Right atrium auricular region (tissue), 2 donors: ENCODE measurements at regions not wholly inside any gene's neighbourhood (a gene's known extent, or its start where the extent isn't known, plus 50 kb on each side); places are given as distances from the start of the nearest gene placed in this dataset.

Experiments used
- DNase-seq: peaks from one replicate; pipeline ENCODE4 v3.0.0-alpha.2; 2019; ENCODE audit warnings: low spot score
- H3K27ac ChIP-seq, 2 donors: fragments of 200-600 bp; sonication (generic); 1 replicate in 1 of 2; 2 replicates in 1 of 2; pipeline ENCODE4 v1.5.1; 2016 to 2019
- H3K27me3 ChIP-seq, 2 donors: fragments of 200-600 bp; sonication (generic); one replicate each; pipeline versions ENCODE4 v1.5.1 to v1.6.0; 2017 to 2019
- H3K36me3 ChIP-seq: fragments of 200-600 bp; sonication (generic); one replicate; pipeline ENCODE4 v1.5.1; 2016
- H3K4me1 ChIP-seq, 2 donors: fragments of 200-600 bp; sonication (generic); one replicate each; pipeline versions ENCODE4 v1.5.1 to v1.6.0; 2017 to 2019
- H3K4me3 ChIP-seq, 2 donors: fragments of 200-600 bp; sonication (generic); 1 replicate in 1 of 2; 2 replicates in 1 of 2; pipeline ENCODE4 v1.5.1; 2017 to 2019; ENCODE audit warnings: mild to moderate bottlenecking in 1 of 2, moderate library complexity in 1 of 2
- H3K9me3 ChIP-seq, 2 donors: fragments of 200-600 bp; sonication (generic); one replicate each; pipeline ENCODE4 v1.5.1; 2019
- TF ChIP-seq, protein P1 (sequence below), 2 donors: fragments of 200-600 bp; sonication (generic); IDR thresholded peaks; one replicate each; pipeline ENCODE4 v1.5.1; 2019; ENCODE audit warnings: antibody characterized with exemption in 2 of 2

DNA sequence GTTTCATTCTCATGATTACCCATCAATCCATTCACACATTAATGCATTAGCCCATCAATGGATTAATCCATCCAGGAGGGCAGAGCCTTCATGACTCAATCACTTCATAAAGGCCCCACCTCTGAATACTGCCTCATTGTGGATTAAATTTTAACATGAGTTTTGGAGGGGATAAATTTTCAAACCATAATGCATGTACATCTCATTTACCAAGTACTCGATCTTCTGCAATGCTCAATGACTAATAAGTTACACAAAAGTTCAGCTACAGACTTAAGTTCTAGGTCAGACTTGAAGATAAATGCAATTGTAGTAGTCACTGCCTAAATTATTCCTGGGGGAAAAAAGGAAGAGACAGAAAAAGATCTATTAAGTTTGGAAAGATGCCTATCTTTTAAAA, 120.0 kb upstream of the OSR1 start:
- TF ChIP-seq, protein P1, sequence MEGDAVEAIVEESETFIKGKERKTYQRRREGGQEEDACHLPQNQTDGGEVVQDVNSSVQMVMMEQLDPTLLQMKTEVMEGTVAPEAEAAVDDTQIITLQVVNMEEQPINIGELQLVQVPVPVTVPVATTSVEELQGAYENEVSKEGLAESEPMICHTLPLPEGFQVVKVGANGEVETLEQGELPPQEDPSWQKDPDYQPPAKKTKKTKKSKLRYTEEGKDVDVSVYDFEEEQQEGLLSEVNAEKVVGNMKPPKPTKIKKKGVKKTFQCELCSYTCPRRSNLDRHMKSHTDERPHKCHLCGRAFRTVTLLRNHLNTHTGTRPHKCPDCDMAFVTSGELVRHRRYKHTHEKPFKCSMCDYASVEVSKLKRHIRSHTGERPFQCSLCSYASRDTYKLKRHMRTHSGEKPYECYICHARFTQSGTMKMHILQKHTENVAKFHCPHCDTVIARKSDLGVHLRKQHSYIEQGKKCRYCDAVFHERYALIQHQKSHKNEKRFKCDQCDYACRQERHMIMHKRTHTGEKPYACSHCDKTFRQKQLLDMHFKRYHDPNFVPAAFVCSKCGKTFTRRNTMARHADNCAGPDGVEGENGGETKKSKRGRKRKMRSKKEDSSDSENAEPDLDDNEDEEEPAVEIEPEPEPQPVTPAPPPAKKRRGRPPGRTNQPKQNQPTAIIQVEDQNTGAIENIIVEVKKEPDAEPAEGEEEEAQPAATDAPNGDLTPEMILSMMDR (IDR thresholded peaks at IDR 0.05): no peak
- no peaks in the 10 kb centered on the region for H3K27me3 ChIP-seq
- no peak overlapping the region for H3K4me3 ChIP-seq
- no peaks in the 10 kb centered on the region for H3K9me3 ChIP-seq
- no peaks in the 10 kb centered on the region for H3K4me1 ChIP-seq
- H3K27ac ChIP-seq: no peak overlapping the region
- H3K36me3 ChIP-seq: no peaks in the 10 kb centered on the region
- no peak for DNase-seq

DNA sequence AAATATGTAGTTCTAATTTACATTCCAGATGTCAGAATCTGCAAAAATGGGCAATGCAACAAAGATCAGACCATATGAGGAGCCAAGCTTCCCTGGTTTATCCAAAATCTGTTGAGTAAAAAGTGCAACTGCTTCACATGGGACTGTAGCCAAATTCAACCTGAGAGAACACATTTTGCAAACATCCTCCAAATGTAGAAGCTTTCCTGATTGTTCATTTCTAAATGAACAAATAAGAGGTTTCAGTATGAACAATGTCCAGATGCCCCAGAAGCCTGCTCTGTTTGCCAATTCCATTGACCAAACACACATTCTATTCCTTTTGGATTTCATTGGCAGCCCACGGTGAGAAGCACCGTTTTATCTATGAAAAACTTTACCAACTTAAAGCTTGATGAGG, 117.9 kb upstream of the OSR1 start:
- Histone ChIP-seq H3K27ac (no peak overlapping the region), H3K4me3 (no peak overlapping the region), H3K4me1 (no peaks in the 10 kb centered on the region), H3K27me3 (no peaks in the 10 kb centered on the region), H3K36me3 (no peaks in the 10 kb centered on the region), H3K9me3 (no peaks in the 10 kb centered on the region)
- TF ChIP-seq, protein P1 (IDR thresholded peaks at IDR 0.05): no peak
- DNase-seq: no peak

DNA sequence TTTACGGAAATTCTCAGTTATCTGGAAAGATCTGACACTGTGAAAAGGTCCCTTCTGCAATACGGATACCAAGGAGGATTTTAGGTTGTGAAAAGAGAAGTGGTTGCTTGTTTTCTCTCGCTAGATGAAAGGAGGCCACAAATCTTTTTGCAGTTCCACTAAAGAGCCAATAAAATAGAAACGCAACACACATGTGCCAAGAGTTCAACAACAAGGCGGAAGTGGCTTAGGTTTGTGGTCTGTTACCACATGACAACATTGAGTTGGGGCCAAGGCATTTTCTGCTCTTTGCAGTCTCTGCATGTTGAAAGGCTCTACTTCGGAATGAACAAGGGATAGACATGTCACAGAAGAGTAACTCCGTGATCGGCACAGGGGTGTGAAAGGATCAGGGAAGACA, 115.7 kb upstream of the OSR1 start:
- Histone ChIP-seq H3K27ac (no peak overlapping the region), H3K27me3 (no peaks in the 10 kb centered on the region), H3K4me1 (no peaks in the 10 kb centered on the region), H3K9me3 (no peaks in the 10 kb centered on the region), H3K4me3 (no peak overlapping the region), H3K36me3 (no peaks in the 10 kb centered on the region)
- TF ChIP-seq, protein P1 (IDR thresholded peaks at IDR 0.05): no peak
- no peak for DNase-seq

DNA sequence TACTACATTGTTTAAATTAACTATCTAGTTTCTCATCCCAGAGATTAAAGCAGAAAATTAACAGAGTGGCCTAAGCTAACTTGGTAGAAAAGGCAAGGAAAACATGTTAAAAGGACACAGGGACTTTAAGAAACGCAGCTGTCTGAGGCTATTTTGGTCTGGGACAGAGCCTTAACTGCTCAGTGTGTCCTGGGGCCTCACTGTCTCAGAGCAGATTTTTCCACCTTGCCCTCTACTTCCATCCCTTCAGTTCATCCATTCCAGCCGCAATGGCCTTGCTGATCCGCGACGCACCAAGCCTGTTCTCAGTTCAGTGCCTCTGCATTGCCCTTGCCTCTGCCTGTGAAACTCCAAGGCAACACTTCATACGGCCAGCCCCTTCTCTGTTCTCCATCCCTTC, 114.9 kb upstream of the OSR1 start:
- TF ChIP-seq, protein P1 (IDR thresholded peaks at IDR 0.05): no peak
- Histone ChIP-seq H3K4me3 (no peak overlapping the region), H3K27me3 (no peaks in the 10 kb centered on the region), H3K9me3 (no peaks in the 10 kb centered on the region), H3K27ac (no peak overlapping the region), H3K4me1 (no peaks in the 10 kb centered on the region), H3K36me3 (no peaks in the 10 kb centered on the region)
- DNase-seq: no peak

DNA sequence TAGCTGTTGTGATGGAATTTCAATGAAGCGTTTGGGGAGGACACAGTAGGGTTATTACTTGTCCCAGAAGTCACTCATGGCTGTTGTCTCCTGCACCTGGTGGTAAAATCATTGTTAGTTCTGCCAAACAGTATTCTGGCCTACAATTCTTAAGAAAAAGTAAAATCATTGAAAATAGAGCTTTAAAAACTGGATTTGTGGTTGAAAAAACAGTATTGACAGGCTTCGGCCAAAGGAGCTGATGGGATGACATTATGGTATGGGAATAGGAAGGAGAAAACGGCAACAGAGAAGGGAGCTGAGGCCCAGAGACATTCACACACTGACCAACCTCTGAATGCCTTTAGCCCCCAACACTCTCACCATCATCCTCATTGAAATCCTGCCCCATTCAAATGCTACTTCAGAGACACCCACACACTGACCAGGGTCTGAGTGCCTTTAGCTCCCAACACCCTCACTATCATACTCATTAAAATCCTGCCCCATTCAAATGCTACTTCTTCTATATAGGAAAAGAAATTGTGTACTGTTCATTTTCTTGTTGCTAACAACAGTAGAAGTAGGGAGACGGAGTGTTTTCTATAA, 114.1 kb upstream of the OSR1 start:
- Histone ChIP-seq H3K4me1 (no peaks in the 10 kb centered on the region), H3K9me3 (no peaks in the 10 kb centered on the region), H3K36me3 (no peaks in the 10 kb centered on the region), H3K4me3 (no peak overlapping the region), H3K27ac (no peak overlapping the region), H3K27me3 (no peaks in the 10 kb centered on the region)
- DNase-seq: no peak
- TF ChIP-seq, protein P1 (IDR thresholded peaks at IDR 0.05): no peak

DNA sequence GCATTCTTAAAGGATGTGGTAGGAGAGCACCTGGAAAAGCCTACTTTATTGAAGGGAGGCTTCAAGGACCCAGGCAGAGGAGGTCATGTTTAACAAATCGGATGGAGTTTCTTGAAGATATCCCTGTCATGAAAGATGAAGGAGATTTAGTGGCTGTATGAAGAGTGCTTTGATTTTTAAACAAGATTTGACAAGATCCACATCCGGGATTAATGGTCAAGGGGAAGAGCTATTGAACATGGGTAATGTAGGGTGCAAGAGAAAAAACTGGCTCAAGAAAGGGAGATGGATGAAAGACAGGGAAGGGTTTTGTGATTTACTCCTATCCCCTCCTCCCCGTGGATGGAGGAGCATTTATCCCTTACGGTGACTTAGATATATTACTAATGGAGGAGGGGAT, 113.1 kb upstream of the OSR1 start:
- Histone ChIP-seq H3K36me3 (no peaks in the 10 kb centered on the region), H3K27ac (no peak overlapping the region), H3K27me3 (no peaks in the 10 kb centered on the region), H3K4me1 (no peaks in the 10 kb centered on the region), H3K9me3 (no peaks in the 10 kb centered on the region), H3K4me3 (no peak overlapping the region)
- no peak for DNase-seq
- TF ChIP-seq, protein P1 (IDR thresholded peaks at IDR 0.05): no peak
